Smooth muscle cell (in vitro differentiated cells): ENCODE measurements at regions not wholly inside any gene's neighbourhood (a gene's known extent, or its start where the extent isn't known, plus 50 kb on each side); places are given as distances from the start of the nearest gene placed in this dataset.

Experiments used
- DNase-seq: peaks from one replicate; lab custom pipeline; 2025; ENCODE audit not compliant: unreplicated experiment; lab: John Stamatoyannopoulos, UW
- H2AFZ ChIP-seq: fragments of 200-600 bp; sonication (generic); 2 replicates; pipeline ENCODE4 v1.6.0; 2016; ENCODE audit warnings: antibody characterized with exemption, low read depth, mild to moderate bottlenecking
- H3F3A ChIP-seq: fragments of 200-600 bp; sonication (generic); 2 replicates; pipeline ENCODE4 v1.6.0; 2017; ENCODE audit warnings: antibody characterized with exemption, low read depth
- H3K27ac ChIP-seq: fragments of 200-600 bp; sonication (generic); 2 replicates; pipeline ENCODE4 v1.5.1; 2016; ENCODE audit warnings: low read depth, mild to moderate bottlenecking
- H3K27me3 ChIP-seq: fragments of 200-600 bp; sonication (generic); 2 replicates; pipeline ENCODE4 v1.6.1; 2016; ENCODE audit warnings: low read depth, mild to moderate bottlenecking
- H3K36me3 ChIP-seq: fragments of 200-600 bp; sonication (generic); 2 replicates; pipeline ENCODE4 v1.5.1; 2016; ENCODE audit warnings: low read depth
- H3K4me1 ChIP-seq: fragments of 200-600 bp; sonication (generic); 2 replicates; pipeline ENCODE4 v1.5.1; 2016; ENCODE audit warnings: low read depth
- H3K4me2 ChIP-seq: fragments of 200-600 bp; sonication (generic); 2 replicates; pipeline ENCODE4 v1.6.0; 2016; ENCODE audit warnings: mild to moderate bottlenecking
- H3K4me3 ChIP-seq: fragments of 200-600 bp; sonication (generic); 2 replicates; pipeline ENCODE4 v1.5.1; 2016; ENCODE audit warnings: mild to moderate bottlenecking
- H3K79me2 ChIP-seq: fragments of 200-600 bp; sonication (generic); 2 replicates; pipeline ENCODE4 v1.6.0; 2016; ENCODE audit warnings: low read depth, mild to moderate bottlenecking
- H3K9ac ChIP-seq: fragments of 200-600 bp; sonication (generic); 2 replicates; pipeline ENCODE4 v1.6.0; 2016; ENCODE audit warnings: low read depth
- H3K9me3 ChIP-seq: fragments of 200-600 bp; sonication (generic); replicated peaks from 2 replicates; pipeline ENCODE4 v1.5.1; 2016; ENCODE audit warnings: low read depth
- H4K20me1 ChIP-seq: fragments of 200-600 bp; sonication (generic); 2 replicates; pipeline ENCODE4 v1.6.0; 2016; ENCODE audit warnings: low read depth
- WGBS: methylation state at CpG from one replicate; pipeline ENCODE4 v1.1.7; 2016; ENCODE audit warnings: low lambda C conversion rate; 5-methylcytosine and 5-hydroxymethylcytosine counted together
- TF ChIP-seq, protein P1 (sequence below): fragments of 200-600 bp; sonication (generic); IDR thresholded peaks from 2 replicates; pipeline ENCODE4 v1.5.1; 2017; ENCODE audit warnings: borderline replicate concordance, mild to moderate bottlenecking, antibody characterized with exemption; ENCODE audit not compliant: insufficient read depth, poor library complexity, severe bottlenecking

DNA sequence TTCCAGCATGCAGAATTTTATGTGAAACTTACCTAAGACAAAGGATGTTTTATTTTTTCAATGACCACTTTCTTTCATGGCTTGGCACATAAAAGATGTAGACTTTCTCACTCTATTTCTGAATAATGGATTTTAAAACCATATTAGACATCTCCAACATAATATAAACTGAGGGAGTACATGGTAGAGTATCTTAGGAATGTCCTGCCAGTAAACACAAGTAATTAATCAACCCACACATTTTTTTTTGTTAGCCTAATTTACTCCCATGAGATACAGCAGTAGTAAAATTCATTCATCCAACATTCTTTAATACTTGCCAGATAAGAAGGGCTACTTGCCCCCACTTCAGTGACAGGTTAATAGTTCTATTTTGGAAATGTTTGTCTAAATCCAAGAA, 235.4 kb upstream of the ADAMTS5 start:
- no peak for DNase-seq
- H3K4me1 ChIP-seq: no peaks in the 10 kb centered on the region

DNA sequence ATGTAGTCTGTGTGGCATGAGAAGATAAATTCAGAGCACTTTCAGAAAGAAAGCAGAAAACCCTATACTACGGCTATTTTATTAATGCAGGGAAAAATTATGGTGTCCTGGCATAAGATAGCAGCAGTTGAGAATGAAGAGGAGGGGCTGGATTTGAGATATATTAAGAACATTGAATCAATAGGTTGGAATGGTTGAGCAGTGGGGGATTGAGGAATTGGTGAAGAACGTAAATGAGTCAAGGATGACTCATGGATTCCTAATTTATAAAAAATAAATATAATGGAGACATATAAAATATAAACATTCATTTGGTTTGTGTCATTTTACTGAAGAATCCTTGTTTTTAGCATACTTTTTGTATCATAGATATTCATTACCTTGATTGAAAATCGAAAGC, 234.3 kb upstream of the ADAMTS5 start:
- Histone ChIP-seq H3K4me2 (no peak overlapping the region), H3K4me1 (no peaks in the 10 kb centered on the region), H3K27me3 (no peaks in the 10 kb centered on the region), H4K20me1 (no peaks in the 10 kb centered on the region), H3K79me2 (no peaks in the 10 kb centered on the region), H3K9me3 (no peaks in the 10 kb centered on the region), H3K4me3 (no peak overlapping the region), H3K36me3 (no peaks in the 10 kb centered on the region), H2AFZ (no peak overlapping the region), H3K9ac (no peak overlapping the region), H3F3A (no peaks in the 10 kb centered on the region), H3K27ac (no peak overlapping the region)
- 88% methylated on average over 3 of the region's 3 CpGs for WGBS
- TF ChIP-seq, protein P1, sequence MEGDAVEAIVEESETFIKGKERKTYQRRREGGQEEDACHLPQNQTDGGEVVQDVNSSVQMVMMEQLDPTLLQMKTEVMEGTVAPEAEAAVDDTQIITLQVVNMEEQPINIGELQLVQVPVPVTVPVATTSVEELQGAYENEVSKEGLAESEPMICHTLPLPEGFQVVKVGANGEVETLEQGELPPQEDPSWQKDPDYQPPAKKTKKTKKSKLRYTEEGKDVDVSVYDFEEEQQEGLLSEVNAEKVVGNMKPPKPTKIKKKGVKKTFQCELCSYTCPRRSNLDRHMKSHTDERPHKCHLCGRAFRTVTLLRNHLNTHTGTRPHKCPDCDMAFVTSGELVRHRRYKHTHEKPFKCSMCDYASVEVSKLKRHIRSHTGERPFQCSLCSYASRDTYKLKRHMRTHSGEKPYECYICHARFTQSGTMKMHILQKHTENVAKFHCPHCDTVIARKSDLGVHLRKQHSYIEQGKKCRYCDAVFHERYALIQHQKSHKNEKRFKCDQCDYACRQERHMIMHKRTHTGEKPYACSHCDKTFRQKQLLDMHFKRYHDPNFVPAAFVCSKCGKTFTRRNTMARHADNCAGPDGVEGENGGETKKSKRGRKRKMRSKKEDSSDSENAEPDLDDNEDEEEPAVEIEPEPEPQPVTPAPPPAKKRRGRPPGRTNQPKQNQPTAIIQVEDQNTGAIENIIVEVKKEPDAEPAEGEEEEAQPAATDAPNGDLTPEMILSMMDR: no peak
- no peak for DNase-seq

More for the DNA sequence above, 235.4 kb upstream of the ADAMTS5 start:
- H3K79me2 ChIP-seq: no peaks in the 10 kb centered on the region
- no peaks in the 10 kb centered on the region for H3K36me3 ChIP-seq
- no peaks in the 10 kb centered on the region for H3K27me3 ChIP-seq
- H3K4me3 ChIP-seq: no peak overlapping the region
- no peak overlapping the region for H2AFZ ChIP-seq
- no peaks in the 10 kb centered on the region for H4K20me1 ChIP-seq
- H3K9me3 ChIP-seq: no peaks in the 10 kb centered on the region
- no peak overlapping the region for H3K27ac ChIP-seq
- H3K9ac ChIP-seq: no peak overlapping the region
- TF ChIP-seq, protein P1: no peak
- H3K4me2 ChIP-seq: no peak overlapping the region
- no peaks in the 10 kb centered on the region for H3F3A ChIP-seq

DNA sequence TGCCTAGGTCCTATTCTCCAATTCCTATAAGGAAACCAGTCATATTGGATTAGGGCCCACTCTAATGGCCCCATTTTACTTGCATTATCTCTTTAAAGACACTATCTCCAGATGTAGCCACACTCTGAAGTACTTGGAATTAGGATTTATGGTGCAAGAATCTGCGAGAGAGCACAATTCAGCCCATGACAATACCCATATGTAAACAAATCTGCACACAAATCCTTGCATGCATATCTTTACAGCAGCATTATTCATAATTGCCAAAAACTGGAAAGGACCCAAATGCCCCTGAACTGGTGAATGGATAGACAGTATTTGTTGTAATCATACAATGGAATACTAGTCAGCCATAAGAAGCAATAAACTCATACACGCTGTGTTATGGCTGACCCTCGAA, 229.8 kb upstream of the ADAMTS5 start:
- Histone ChIP-seq H3K27ac (no peak overlapping the region), H3K4me3 (no peak overlapping the region), H3K4me1 (no peaks in the 10 kb centered on the region), H3K36me3 (no peaks in the 10 kb centered on the region), H4K20me1 (no peaks in the 10 kb centered on the region), H3K9me3 (no peaks in the 10 kb centered on the region), H3F3A (no peaks in the 10 kb centered on the region), H3K9ac (no peak overlapping the region), H2AFZ (no peak overlapping the region), H3K27me3 (no peaks in the 10 kb centered on the region), H3K4me2 (no peak overlapping the region), H3K79me2 (no peaks in the 10 kb centered on the region)
- TF ChIP-seq, protein P1: no peak
- no peak for DNase-seq
- 70% methylated on average over 3 of the region's 3 CpGs for WGBS

DNA sequence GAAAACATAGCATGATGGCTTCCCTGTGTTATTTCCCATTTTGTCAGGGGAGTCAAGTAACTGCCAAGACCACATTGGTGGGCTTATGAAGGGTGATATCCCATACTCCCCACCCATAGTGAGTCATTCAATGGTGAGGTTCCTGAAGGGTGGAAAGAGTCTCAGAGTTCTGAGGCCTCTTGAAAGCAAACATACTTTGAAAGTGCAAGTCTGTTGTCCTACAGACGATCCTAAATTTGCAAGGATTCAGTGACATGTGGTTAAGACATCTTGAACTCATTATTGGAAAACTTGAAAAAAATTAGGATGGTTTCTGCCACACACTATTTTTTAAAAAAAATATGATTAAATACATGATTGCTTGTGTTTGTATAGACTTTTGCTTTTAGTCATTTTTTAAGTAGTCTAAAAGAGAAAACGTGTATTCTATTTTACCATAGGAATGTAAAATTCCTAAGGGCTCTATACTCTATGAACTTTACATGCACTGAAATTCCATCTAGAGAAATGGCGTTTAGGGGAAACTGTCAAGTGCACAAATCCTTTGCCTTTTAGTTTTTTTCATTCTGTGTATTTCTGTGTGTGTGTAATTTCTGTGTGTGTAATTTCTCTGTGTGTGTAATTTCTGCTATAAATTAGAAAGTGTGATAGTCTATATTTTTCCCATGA, 225.5 kb upstream of the ADAMTS5 start:
- H3K79me2 ChIP-seq: no peaks in the 10 kb centered on the region
- no peaks in the 10 kb centered on the region for H3K27me3 ChIP-seq
- H3K27ac ChIP-seq: no peak overlapping the region
- H2AFZ ChIP-seq: no peak overlapping the region
- H3K9me3 ChIP-seq: no peaks in the 10 kb centered on the region
- H3K9ac ChIP-seq: no peak overlapping the region
- no peak overlapping the region for H3K4me3 ChIP-seq
- 68% methylated on average over 3 of the region's 3 CpGs for WGBS
- no peak overlapping the region for H3K4me2 ChIP-seq
- no peaks in the 10 kb centered on the region for H3K4me1 ChIP-seq
- no peaks in the 10 kb centered on the region for H4K20me1 ChIP-seq
- no peaks in the 10 kb centered on the region for H3F3A ChIP-seq
- no peaks in the 10 kb centered on the region for H3K36me3 ChIP-seq
- TF ChIP-seq, protein P1: no peak
- no peak for DNase-seq
